OCI-LY1 (cell line): ENCODE measurements at regions not wholly inside any gene's neighbourhood (a gene's known extent, or its start where the extent isn't known, plus 50 kb on each side); places are given as distances from the start of the nearest gene placed in this dataset.

Experiments used
- EZH2 ChIP-seq: fragments of 200-600 bp; sonication (generic), shearing (Covaris generic); IDR thresholded peaks from 2 replicates; pipeline ENCODE4 v1.8.0; 2017; ENCODE audit warnings: borderline replicate concordance, mixed run types, mild to moderate bottlenecking, antibody characterized with exemption, low read length, moderate library complexity, mixed read lengths
- TF ChIP-seq, protein P1 (sequence below): fragments of 200-600 bp; sonication (generic), shearing (Covaris generic); IDR thresholded peaks from 2 replicates; pipeline ENCODE4 v1.5.1; 2017; ENCODE audit warnings: mild to moderate bottlenecking, antibody characterized with exemption, low read length, moderate library complexity, mixed read lengths

DNA sequence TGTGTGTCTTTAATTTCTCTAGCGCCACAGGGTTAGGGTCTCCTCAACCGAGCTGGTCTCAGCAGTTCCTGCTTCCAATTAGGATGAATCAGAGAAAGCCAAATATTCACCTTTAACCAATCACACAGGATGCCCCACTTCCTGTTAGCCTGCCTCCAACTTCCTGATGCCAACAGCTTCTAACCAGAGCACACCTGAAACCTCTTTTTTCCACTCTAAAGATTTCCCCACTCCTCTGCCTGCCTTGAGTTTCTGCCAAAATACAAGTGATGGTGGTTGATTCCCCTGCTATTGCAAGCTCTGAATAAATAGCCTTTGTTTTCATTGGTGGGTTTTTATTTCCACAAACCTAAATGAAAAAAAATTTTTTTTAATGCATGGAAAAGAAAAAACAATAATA is 144.7 kb upstream of the UST start:
- TF ChIP-seq, protein P1, sequence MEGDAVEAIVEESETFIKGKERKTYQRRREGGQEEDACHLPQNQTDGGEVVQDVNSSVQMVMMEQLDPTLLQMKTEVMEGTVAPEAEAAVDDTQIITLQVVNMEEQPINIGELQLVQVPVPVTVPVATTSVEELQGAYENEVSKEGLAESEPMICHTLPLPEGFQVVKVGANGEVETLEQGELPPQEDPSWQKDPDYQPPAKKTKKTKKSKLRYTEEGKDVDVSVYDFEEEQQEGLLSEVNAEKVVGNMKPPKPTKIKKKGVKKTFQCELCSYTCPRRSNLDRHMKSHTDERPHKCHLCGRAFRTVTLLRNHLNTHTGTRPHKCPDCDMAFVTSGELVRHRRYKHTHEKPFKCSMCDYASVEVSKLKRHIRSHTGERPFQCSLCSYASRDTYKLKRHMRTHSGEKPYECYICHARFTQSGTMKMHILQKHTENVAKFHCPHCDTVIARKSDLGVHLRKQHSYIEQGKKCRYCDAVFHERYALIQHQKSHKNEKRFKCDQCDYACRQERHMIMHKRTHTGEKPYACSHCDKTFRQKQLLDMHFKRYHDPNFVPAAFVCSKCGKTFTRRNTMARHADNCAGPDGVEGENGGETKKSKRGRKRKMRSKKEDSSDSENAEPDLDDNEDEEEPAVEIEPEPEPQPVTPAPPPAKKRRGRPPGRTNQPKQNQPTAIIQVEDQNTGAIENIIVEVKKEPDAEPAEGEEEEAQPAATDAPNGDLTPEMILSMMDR, result no peak
- TF ChIP-seq EZH2, result no peak
